NB4 (cell line): ENCODE measurements at regions not wholly inside any gene's neighbourhood (a gene's known extent, or its start where the extent isn't known, plus 50 kb on each side); places are given as distances from the start of the nearest gene placed in this dataset.

Experiments used
- DNase-seq: peaks from one replicate; pipeline ENCODE4 v3.0.0; 2010; ENCODE audit warnings: low read depth
- H3K4me3 ChIP-seq: one replicate; pipeline ENCODE4 v1.5.1; 2011; ENCODE audit warnings: mild to moderate bottlenecking, low read depth, low read length, moderate library complexity
- CTCF ChIP-seq: IDR thresholded peaks from one replicate; pipeline ENCODE4 v1.5.1; 2012; ENCODE audit warnings: low read depth, low read length
- MAX ChIP-seq: IDR thresholded peaks from 2 replicates; pipeline ENCODE4 v1.6.1; 2011; ENCODE audit warnings: low read depth, low read length
- MYC ChIP-seq: IDR thresholded peaks from 2 replicates; pipeline ENCODE4 v1.6.1; 2011; ENCODE audit warnings: low read depth, low read length
- POLR2A ChIP-seq: IDR thresholded peaks from 2 replicates; pipeline ENCODE4 v1.6.1; 2011; ENCODE audit warnings: mild to moderate bottlenecking; ENCODE audit not compliant: insufficient read length; ENCODE audit errors: extremely low read depth

DNA sequence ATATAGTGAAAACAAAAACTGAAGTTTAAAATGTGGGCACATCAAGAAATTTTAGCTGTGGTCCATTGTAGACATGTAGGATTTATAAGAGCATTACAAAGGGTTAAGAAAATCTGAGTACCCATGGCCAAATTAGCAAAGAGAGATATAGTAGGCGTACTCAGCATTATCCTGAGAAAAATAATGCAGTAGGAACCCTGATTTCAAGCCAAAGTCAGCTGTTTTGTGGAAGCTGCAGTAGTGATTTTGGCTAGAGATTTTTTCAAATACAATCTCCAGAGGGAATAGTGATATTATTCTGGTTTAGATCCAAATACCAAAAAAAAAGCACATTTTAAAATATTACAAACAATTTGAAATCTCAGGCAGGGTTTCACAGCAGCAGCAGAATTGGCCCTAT, 450.9 kb downstream of the FBXO15 start:
- DNase-seq, result no peak
- TF ChIP-seq POLR2A, result no peak
- TF ChIP-seq MAX, result no peak
- TF ChIP-seq MYC, result no peak
- TF ChIP-seq CTCF, result no peak
- H3K4me3 ChIP-seq, result no peak overlapping the region

DNA sequence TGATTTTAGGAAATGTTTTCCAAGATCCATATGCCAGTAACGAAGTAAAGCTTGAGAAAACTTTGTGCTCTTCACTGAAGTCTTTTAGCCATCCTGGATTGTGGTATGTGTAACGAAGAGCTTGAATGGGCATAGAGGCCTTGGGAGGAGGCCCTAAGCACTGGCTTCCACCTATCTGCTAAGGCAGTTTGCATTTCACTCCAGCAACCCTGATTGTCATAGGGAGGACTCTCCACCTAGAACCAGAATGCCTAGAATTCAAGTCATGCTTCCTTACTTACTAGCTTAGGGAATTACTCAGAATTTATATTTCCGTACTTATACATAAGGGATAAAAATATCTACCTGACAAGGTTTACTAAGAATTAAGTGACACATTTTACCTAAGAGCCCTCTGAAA, 451.5 kb downstream of the FBXO15 start:
- TF ChIP-seq CTCF, result no peak
- no peak for TF ChIP-seq POLR2A
- no peak for TF ChIP-seq MAX
- TF ChIP-seq MYC, result no peak

DNA sequence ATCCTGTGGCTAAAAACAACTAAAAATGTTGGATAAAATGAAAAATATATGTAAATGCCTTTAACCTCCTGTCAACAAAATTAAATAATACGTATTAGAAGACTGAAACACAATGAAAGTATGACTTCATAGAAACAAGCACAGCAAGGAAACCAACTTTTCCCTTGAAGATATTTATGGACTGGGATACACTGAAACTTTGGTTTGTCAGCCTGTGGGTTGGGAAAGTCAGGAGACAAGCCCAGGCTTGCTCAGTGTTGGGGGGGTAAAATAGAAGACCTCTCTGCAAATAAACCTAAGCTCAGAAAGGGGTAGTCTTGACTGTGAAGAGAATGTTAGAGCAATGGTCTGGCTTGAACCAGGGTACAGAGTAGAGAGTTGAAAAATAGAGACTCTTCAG, 454.5 kb downstream of the FBXO15 start:
- DNase-seq, result no peak
- H3K4me3 ChIP-seq, result no peak overlapping the region
- no peak for TF ChIP-seq MYC
- TF ChIP-seq POLR2A, result no peak
- no peak for TF ChIP-seq MAX
- TF ChIP-seq CTCF, result no peak

More for the DNA sequence above, 451.5 kb downstream of the FBXO15 start:
- DNase-seq, result no peak
- no peak overlapping the region for H3K4me3 ChIP-seq

GRCh38 chr18:73691624-73692023, 456.0 kb downstream of the FBXO15 start:
- H3K4me3 ChIP-seq, result no peak overlapping the region
- DNase-seq, result no peak
- TF ChIP-seq POLR2A (no peak), MAX (no peak), CTCF (no peak), MYC (no peak)

GRCh38 chr18:73691118-73691517, 456.5 kb downstream of the FBXO15 start:
- H3K4me3 ChIP-seq, result no peak overlapping the region
- no peak for DNase-seq
- no peak for TF ChIP-seq MYC
- TF ChIP-seq CTCF, result no peak
- no peak for TF ChIP-seq MAX
- no peak for TF ChIP-seq POLR2A

DNA sequence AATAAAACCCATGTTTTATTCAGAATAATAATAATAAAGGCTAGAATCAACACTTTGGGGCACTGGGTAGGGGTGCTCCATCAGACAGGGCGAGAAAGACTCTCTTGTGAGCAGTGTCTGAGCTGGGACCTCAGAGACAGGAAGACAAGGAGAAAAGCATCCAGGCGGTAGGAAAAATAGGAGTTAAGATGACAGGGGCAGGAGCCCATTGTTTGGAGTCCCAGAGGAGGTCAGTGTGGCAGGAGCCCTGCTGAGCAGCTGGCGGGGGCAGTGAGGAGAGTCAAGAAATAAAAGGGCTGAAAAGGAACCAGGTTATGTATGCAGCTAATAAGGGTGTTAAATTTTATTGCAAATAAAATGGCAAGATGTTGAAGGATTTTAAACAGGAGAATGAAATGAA, 457.4 kb downstream of the FBXO15 start:
- no peak for DNase-seq
- no peak overlapping the region for H3K4me3 ChIP-seq

More for the DNA sequence above, 457.4 kb downstream of the FBXO15 start:
- TF ChIP-seq POLR2A, result no peak
- TF ChIP-seq MYC, result no peak
- no peak for TF ChIP-seq MAX
- TF ChIP-seq CTCF, result no peak
